ENCODE measurements at regions not wholly inside any gene's neighbourhood (a gene's known extent, or its start where the extent isn't known, plus 50 kb on each side); places are given as distances from the start of the nearest gene placed in this dataset.

GRCh38 chr10:2244471-2244870 lies 507.1 kb upstream of the ADARB2 start:
- ChIA-PET CTCF (no interaction called here), POLR2A (no interaction called here)
- Mint-ChIP-seq H3K27me3 (ENCODE audit: low read depth) (peaks cover 4% of the 10 kb centered on the region; the same call in 1 of the 2 replicates), H3K4me1 (peaks cover 9% of the 10 kb centered on the region), H3K4me3 (no peak overlapping the region), H3K36me3 (peaks cover 4% of the 10 kb centered on the region; the same call in 1 of the 2 replicates), H3K27ac (no peak overlapping the region), H3K9me3 (peaks cover 5% of the 10 kb centered on the region; the same call in 1 of the 2 replicates)
- no peak for ATAC-seq
- no peak for TF ChIP-seq EMX1 (CRISPR knock-in tag; IDR thresholded peaks at IDR 0.05)
- no peak for TF ChIP-seq NR3C1 (CRISPR knock-in tag; conservative IDR thresholded peaks at IDR 0.05; ENCODE audit: low read depth)
- TF ChIP-seq AFF4 (CRISPR knock-in tag; IDR thresholded peaks at IDR 0.05; ENCODE audit: borderline replicate concordance): no peak
- no peak for TF ChIP-seq HMGA2 (CRISPR knock-in tag; IDR thresholded peaks at IDR 0.05)
- TF ChIP-seq JUN (CRISPR knock-in tag; IDR thresholded peaks at IDR 0.05): no peak
- TF ChIP-seq GRHL2 (CRISPR knock-in tag; IDR thresholded peaks at IDR 0.05; ENCODE audit: insufficient replicate concordance, severe bottlenecking): no peak
- no peak for TF ChIP-seq E2F4 (CRISPR knock-in tag; IDR thresholded peaks at IDR 0.05; ENCODE audit: borderline replicate concordance, low read depth)
- TF ChIP-seq OVOL2 (CRISPR knock-in tag; IDR thresholded peaks at IDR 0.05; ENCODE audit: borderline replicate concordance): no peak
- no peak for TF ChIP-seq TP53 (CRISPR knock-in tag; IDR thresholded peaks at IDR 0.05)
- no peak for TF ChIP-seq USF1 (CRISPR knock-in tag; IDR thresholded peaks at IDR 0.05)
- no peak for TF ChIP-seq ZNF121 (CRISPR knock-in tag; IDR thresholded peaks at IDR 0.05)
- TF ChIP-seq SOX15 (CRISPR knock-in tag; IDR thresholded peaks at IDR 0.05): no peak
- no peak for TF ChIP-seq FOXJ3 (CRISPR knock-in tag; IDR thresholded peaks at IDR 0.05; ENCODE audit: borderline replicate concordance)
- no peak for TF ChIP-seq ZBTB43 (CRISPR knock-in tag; IDR thresholded peaks at IDR 0.05)
- no peak for TF ChIP-seq CREB1 (CRISPR knock-in tag; IDR thresholded peaks at IDR 0.05)
- TF ChIP-seq ZMAT4 (CRISPR knock-in tag; IDR thresholded peaks at IDR 0.05): no peak
- no peak for DNase-seq (ENCODE audit: low spot score)

- ChIA-PET CTCF (no interaction called here), POLR2A (no interaction called here)
- DNase-seq (ENCODE audit: low spot score) (no peak), ATAC-seq (no peak)
- peaks cover 19% of the 10 kb centered on the region for H3K9me3 Mint-ChIP-seq
- H3K4me3 Mint-ChIP-seq: no peak overlapping the region
- 0 out of 2 replicates have a peak, but pooled peaks cover 2% of the 10 kb centered on the region for H3K36me3 Mint-ChIP-seq
- no peaks in the 10 kb centered on the region for H3K27me3 Mint-ChIP-seq (ENCODE audit: low read depth)
- no peaks in the 10 kb centered on the region for H3K4me1 Mint-ChIP-seq
- TF ChIP-seq AR (CRISPR knock-in tag; IDR thresholded peaks at IDR 0.05) (no peak), ZNF423 (CRISPR knock-in tag; IDR thresholded peaks at IDR 0.05) (no peak), ELF4 (CRISPR knock-in tag; IDR thresholded peaks at IDR 0.05; ENCODE audit: low read depth) (no peak), ETV6 (CRISPR knock-in tag; IDR thresholded peaks at IDR 0.05) (no peak)
- no peak overlapping the region for H3K27ac Mint-ChIP-seq
These were observed 499.6 kb upstream of the ADARB2 start for GRCh38 chr10:2236876-2237275.
